GM18520 (cell line): ENCODE measurements at regions not wholly inside any gene's neighbourhood (a gene's known extent, or its start where the extent isn't known, plus 50 kb on each side); places are given as distances from the start of the nearest gene placed in this dataset.

Experiments used
- ATAC-seq: cut with Tn5 transposase; IDR thresholded peaks from one replicate; pipeline ENCODE4 v1.9.1; 2021; ENCODE audit not compliant: unreplicated experiment

DNA sequence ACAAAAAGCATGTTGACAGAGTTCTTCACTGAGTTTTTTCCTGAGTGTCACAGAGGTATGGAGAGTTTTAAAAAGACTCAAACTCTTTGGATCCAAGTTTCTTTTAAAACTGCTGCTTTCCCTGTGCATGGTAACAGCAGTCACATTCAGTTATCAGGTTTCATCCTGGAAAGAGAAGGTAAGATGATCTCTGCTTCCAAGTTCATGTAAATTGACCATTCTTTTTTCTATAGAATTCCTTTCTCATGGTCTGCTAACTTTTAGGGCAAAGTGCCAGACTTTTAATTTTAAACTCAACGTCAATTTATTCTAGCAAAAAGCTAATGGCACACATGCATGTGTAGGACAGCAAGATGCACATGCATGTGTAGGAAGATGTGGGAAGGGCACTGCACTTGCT, 52.5 kb upstream of the PRLR start:
- ATAC-seq: no peak

DNA sequence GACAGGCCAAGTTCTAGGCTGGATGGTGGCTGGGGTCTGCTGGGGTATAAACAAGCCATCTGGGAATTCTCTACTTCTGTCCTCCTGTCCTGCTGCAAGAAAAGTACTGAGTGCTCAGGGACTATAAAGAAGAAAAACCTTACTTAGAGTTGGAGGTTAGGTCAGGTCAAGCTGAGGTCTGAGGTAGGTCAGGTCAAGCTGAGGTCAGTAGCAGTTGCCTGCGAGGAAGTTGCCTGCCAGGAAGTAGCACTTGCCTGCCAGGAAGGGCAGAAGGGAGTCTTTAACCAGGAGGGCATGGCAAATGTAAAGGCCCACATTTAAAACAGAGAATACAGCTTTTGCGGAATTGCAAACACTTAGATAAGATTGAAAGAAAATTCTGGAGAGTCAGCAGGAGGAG, 51.3 kb upstream of the PRLR start:
- ATAC-seq: no peak
